ENCODE measurements at regions not wholly inside any gene's neighbourhood (a gene's known extent, or its start where the extent isn't known, plus 50 kb on each side); places are given as distances from the start of the nearest gene placed in this dataset.

GRCh38 chr2:66814916-66815315 is 380.0 kb downstream of the MEIS1 start:
- Histone ChIP-seq H3K9me3 (no peaks in the 10 kb centered on the region), H3K36me3 (no peaks in the 10 kb centered on the region), H3K27me3 (no peaks in the 10 kb centered on the region), H3K27ac (no peak overlapping the region), H3K4me1 (peaks cover 0 to 8% of the 10 kb centered on the region in 2 donors), H3K4me3 (no peak overlapping the region)
- intact Hi-C loops (cut with DNase I; ENCODE audit: low total_unique reads) (no loop called here), in situ Hi-C loops (cut with MboI; ENCODE audit: low sequenced_read_pairs in 4 of 4) (no loop called here)
- no peak for TF ChIP-seq CTCF (IDR thresholded peaks at IDR 0.05 in 4 of 5, conservative IDR thresholded peaks at IDR 0.05 in 1 of 5)
- no peak for TF ChIP-seq POLR2A (IDR thresholded peaks at IDR 0.05)
- no peak for ATAC-seq
- DNase-seq = no peak

GRCh38 chr2:66815886-66816285 is 381.0 kb downstream of the MEIS1 start:
- Histone ChIP-seq H3K27ac (no peak overlapping the region), H3K36me3 (no peaks in the 10 kb centered on the region), H3K4me3 (no peak overlapping the region), H3K4me1 (peaks cover 0 to 8% of the 10 kb centered on the region in 2 donors), H3K9me3 (no peaks in the 10 kb centered on the region), H3K27me3 (no peaks in the 10 kb centered on the region)
- in situ Hi-C loops (cut with MboI; ENCODE audit: low sequenced_read_pairs in 4 of 4) = no loop called here
- ATAC-seq (no peak), DNase-seq (no peak)
- intact Hi-C loops (cut with DNase I; ENCODE audit: low total_unique reads) = no loop called here
- TF ChIP-seq CTCF (IDR thresholded peaks at IDR 0.05 in 4 of 5, conservative IDR thresholded peaks at IDR 0.05 in 1 of 5) = no peak
- no peak for TF ChIP-seq POLR2A (IDR thresholded peaks at IDR 0.05)

- H3K9me3 ChIP-seq = no peaks in the 10 kb centered on the region
- in situ Hi-C loops (cut with MboI; ENCODE audit: low sequenced_read_pairs in 4 of 4) (no loop called here), intact Hi-C loops (cut with DNase I; ENCODE audit: low total_unique reads) (no loop called here)
- no peak overlapping the region for H3K27ac ChIP-seq
- H3K36me3 ChIP-seq = no peaks in the 10 kb centered on the region
- no peak for DNase-seq
- no peaks in the 10 kb centered on the region for H3K27me3 ChIP-seq
- no peaks in the 10 kb centered on the region for H3K4me1 ChIP-seq
- TF ChIP-seq CTCF (IDR thresholded peaks at IDR 0.05 in 4 of 5, conservative IDR thresholded peaks at IDR 0.05 in 1 of 5) = no peak
- no peak for TF ChIP-seq POLR2A (IDR thresholded peaks at IDR 0.05)
- ATAC-seq = no peak
- no peak overlapping the region for H3K4me3 ChIP-seq
These were observed 386.2 kb downstream of the MEIS1 start for GRCh38 chr2:66821168-66821567.

GRCh38 chr2:66822186-66822585 is 387.3 kb downstream of the MEIS1 start:
- Histone ChIP-seq H3K36me3 (no peaks in the 10 kb centered on the region), H3K27ac (no peak overlapping the region), H3K4me3 (no peak overlapping the region), H3K4me1 (no peaks in the 10 kb centered on the region), H3K27me3 (no peaks in the 10 kb centered on the region), H3K9me3 (no peaks in the 10 kb centered on the region)
- in situ Hi-C loops (cut with MboI; ENCODE audit: low sequenced_read_pairs in 4 of 4) (no loop called here), intact Hi-C loops (cut with DNase I; ENCODE audit: low total_unique reads) (no loop called here)
- DNase-seq (no peak), ATAC-seq (no peak)
- TF ChIP-seq CTCF (IDR thresholded peaks at IDR 0.05 in 4 of 5, conservative IDR thresholded peaks at IDR 0.05 in 1 of 5) = no peak

- no peaks in the 10 kb centered on the region for H3K27me3 ChIP-seq
- no peak for TF ChIP-seq POLR2A (IDR thresholded peaks at IDR 0.05)
- TF ChIP-seq CTCF (IDR thresholded peaks at IDR 0.05 in 4 of 5, conservative IDR thresholded peaks at IDR 0.05 in 1 of 5) = no peak
- H3K36me3 ChIP-seq = no peaks in the 10 kb centered on the region
- intact Hi-C loops (cut with DNase I; ENCODE audit: low total_unique reads) (no loop called here), in situ Hi-C loops (cut with MboI; ENCODE audit: low sequenced_read_pairs in 4 of 4) (no loop called here)
- DNase-seq (no peak), ATAC-seq (no peak)
- H3K27ac ChIP-seq = no peak overlapping the region
- no peak overlapping the region for H3K4me3 ChIP-seq
- H3K4me1 ChIP-seq = no peaks in the 10 kb centered on the region
- H3K9me3 ChIP-seq = no peaks in the 10 kb centered on the region
These were observed 390.0 kb downstream of the MEIS1 start for GRCh38 chr2:66824926-66825325.
